GM12873 (cell line): ENCODE measurements at regions not wholly inside any gene's neighbourhood (a gene's known extent, or its start where the extent isn't known, plus 50 kb on each side); places are given as distances from the start of the nearest gene placed in this dataset.

Experiments
- CTCF ChIP-seq: IDR thresholded peaks from 2 replicates; pipeline ENCODE4 v1.5.1; 2012; ENCODE audit warnings: low read depth, mild to moderate bottlenecking, moderate library complexity, low read length, control low read depth; ENCODE audit not compliant: insufficient read depth; ENCODE audit errors: missing control alignments

GRCh38 chr20:22909436-22909835 is 125.7 kb upstream of the SSTR4 start:
- TF ChIP-seq CTCF: no peak

- TF ChIP-seq CTCF: no peak
Observed at GRCh38 chr20:22910287-22910852, 124.7 kb upstream of the SSTR4 start.

- no peak for TF ChIP-seq CTCF
Observed at GRCh38 chr20:22914291-22914690, 120.8 kb upstream of the SSTR4 start.

GRCh38 chr20:22915512-22915911 is 119.6 kb upstream of the SSTR4 start:
- no peak for TF ChIP-seq CTCF

GRCh38 chr20:22916021-22916842 is 118.9 kb upstream of the SSTR4 start:
- no peak for TF ChIP-seq CTCF

- TF ChIP-seq CTCF: no peak
Observed at GRCh38 chr20:22918286-22918983, 116.7 kb upstream of the SSTR4 start.

GRCh38 chr20:22920898-22921297 is 114.2 kb upstream of the SSTR4 start:
- TF ChIP-seq CTCF: no peak
